ENCODE measurements at regions not wholly inside any gene's neighbourhood (a gene's known extent, or its start where the extent isn't known, plus 50 kb on each side); places are given as distances from the start of the nearest gene placed in this dataset.

DNA sequence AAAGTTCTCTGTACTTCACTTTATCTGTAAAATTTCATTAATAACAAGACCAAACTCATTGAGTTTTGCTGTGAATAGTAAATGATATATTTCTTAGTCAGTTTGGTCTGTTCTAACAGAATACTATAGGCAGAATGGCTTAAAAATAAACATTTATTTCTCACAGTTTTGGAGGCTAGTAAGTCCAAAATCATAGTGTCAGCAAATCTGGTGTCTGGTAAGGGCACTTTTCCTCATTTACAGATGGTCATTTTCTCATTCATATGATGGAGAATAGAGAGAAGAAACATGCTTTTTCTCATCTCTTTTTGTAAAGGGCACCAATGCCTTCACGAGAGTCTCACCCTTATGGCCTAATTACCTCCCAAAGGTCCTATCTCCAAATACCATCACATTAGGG, 415.1 kb downstream of the FAM133A start:
- TF ChIP-seq, protein P1, sequence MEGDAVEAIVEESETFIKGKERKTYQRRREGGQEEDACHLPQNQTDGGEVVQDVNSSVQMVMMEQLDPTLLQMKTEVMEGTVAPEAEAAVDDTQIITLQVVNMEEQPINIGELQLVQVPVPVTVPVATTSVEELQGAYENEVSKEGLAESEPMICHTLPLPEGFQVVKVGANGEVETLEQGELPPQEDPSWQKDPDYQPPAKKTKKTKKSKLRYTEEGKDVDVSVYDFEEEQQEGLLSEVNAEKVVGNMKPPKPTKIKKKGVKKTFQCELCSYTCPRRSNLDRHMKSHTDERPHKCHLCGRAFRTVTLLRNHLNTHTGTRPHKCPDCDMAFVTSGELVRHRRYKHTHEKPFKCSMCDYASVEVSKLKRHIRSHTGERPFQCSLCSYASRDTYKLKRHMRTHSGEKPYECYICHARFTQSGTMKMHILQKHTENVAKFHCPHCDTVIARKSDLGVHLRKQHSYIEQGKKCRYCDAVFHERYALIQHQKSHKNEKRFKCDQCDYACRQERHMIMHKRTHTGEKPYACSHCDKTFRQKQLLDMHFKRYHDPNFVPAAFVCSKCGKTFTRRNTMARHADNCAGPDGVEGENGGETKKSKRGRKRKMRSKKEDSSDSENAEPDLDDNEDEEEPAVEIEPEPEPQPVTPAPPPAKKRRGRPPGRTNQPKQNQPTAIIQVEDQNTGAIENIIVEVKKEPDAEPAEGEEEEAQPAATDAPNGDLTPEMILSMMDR (IDR thresholded peaks at IDR 0.05), result no peak
- TF ChIP-seq POLR2AphosphoS5 (IDR thresholded peaks at IDR 0.05), result no peak
